ENCODE measurements at regions not wholly inside any gene's neighbourhood (a gene's known extent, or its start where the extent isn't known, plus 50 kb on each side); places are given as distances from the start of the nearest gene placed in this dataset.

GRCh38 chr6:154668156-154668555 is 65.1 kb upstream of the SCAF8 start:
- intact Hi-C loops (cut with DNase I), result no loop called here
- ATAC-seq, result no peak
- no peak for DNase-seq

DNA sequence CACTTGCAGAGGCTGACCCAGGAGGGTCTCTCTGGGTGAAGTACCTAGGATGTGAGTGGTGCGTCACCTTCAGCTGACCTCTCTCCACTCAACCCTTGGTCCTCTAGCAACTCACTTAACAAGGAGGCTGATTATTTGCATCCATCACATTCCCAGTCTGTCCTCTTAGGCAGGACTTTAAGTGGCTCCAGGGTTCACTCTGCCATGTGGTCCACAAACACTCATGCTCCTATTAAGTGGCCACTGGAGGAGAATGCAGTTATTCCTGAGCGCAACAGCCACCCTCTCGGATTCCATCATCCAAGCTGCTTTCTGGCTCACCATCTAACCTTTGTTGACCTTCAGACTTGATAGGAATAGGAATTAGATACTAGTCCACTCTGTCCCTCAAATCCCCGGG is 61.1 kb upstream of the SCAF8 start:
- ATAC-seq (no peak), DNase-seq (no peak)
- intact Hi-C loops (cut with DNase I), result loop anchor here in 1 of 2 donors (10.0 kb wide), 1 partner anchor 133 kb away; no protein-coding TSS in a partner anchor

GRCh38 chr6:154673919-154674318 is 59.3 kb upstream of the SCAF8 start:
- DNase-seq (no peak), ATAC-seq (no peak)
- intact Hi-C loops (cut with DNase I), result loop anchor here (2.0 to 10.0 kb wide), 2 partner anchors 131 kb away; no protein-coding TSS in a partner anchor

GRCh38 chr6:154675602-154676088 is 57.6 kb upstream of the SCAF8 start:
- intact Hi-C loops (cut with DNase I), result loop anchor here (2.0 to 10.0 kb wide), 4 partner anchors 57 to 497 kb away; partner anchors contain the start of gene SCAF8 (in 1 of the 2)
- ATAC-seq (peak; percentile 98), DNase-seq (peak; percentile 84)

- no peak for ATAC-seq
Measured at GRCh38 chr6:154682633-154683125, 50.5 kb upstream of the SCAF8 start.

More at GRCh38 chr6:154682633-154683125, 50.5 kb upstream of the SCAF8 start:
- intact Hi-C loops (cut with DNase I), result no loop called here
- no peak for DNase-seq
